GM12872 (cell line): ENCODE measurements at regions not wholly inside any gene's neighbourhood (a gene's known extent, or its start where the extent isn't known, plus 50 kb on each side); places are given as distances from the start of the nearest gene placed in this dataset.

ENCODE experiments used
- TF ChIP-seq, protein P1 (sequence below): IDR thresholded peaks from 3 replicates; pipeline ENCODE4 v1.5.1; 2011; ENCODE audit warnings: low read depth, mild to moderate bottlenecking, low read length, moderate library complexity; ENCODE audit not compliant: insufficient read depth

DNA sequence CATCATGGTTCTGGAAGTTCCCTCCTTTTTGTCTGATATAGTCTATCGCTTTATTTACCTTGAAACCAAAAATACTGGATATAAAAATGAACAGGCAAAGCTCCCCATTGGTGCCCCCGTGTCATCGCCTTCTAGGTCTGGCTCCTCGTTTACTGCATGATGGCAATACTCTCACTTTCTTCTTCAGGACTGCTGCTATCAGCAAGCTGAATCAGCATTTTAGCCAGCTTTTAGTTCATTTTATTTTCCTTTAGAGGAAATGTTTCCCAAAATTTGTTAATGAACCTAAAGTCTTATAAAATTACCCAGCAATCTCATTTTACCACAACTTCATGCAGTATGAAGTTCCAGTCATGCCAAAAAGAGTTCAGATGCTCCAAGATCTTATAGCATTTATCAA, 80.5 kb downstream of the ZIC3 start:
- TF ChIP-seq, protein P1, sequence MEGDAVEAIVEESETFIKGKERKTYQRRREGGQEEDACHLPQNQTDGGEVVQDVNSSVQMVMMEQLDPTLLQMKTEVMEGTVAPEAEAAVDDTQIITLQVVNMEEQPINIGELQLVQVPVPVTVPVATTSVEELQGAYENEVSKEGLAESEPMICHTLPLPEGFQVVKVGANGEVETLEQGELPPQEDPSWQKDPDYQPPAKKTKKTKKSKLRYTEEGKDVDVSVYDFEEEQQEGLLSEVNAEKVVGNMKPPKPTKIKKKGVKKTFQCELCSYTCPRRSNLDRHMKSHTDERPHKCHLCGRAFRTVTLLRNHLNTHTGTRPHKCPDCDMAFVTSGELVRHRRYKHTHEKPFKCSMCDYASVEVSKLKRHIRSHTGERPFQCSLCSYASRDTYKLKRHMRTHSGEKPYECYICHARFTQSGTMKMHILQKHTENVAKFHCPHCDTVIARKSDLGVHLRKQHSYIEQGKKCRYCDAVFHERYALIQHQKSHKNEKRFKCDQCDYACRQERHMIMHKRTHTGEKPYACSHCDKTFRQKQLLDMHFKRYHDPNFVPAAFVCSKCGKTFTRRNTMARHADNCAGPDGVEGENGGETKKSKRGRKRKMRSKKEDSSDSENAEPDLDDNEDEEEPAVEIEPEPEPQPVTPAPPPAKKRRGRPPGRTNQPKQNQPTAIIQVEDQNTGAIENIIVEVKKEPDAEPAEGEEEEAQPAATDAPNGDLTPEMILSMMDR, result no peak

DNA sequence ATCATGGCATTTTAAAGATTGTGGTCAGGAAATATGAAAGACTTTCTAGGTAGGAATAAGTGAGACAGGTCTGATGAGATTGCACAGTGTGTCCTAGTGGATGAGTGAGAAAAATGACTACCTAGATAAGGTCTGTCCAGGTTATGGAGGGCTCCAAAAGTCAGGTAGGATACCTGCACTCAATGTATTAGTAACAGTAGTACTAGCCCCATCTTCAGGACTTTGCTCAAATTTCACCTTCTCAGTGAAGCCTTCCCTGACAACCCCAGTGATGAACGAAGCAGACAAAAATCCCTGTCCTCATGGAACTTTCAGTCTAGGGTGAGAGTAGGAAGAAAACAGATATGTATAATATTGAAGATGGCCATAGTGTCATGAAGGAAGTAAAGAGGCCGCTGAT, 85.7 kb downstream of the ZIC3 start:
- TF ChIP-seq, protein P1, result no peak

- TF ChIP-seq, protein P1, result no peak
Observed at GRCh38 chrX:137652086-137652485, 86.2 kb downstream of the ZIC3 start.

DNA sequence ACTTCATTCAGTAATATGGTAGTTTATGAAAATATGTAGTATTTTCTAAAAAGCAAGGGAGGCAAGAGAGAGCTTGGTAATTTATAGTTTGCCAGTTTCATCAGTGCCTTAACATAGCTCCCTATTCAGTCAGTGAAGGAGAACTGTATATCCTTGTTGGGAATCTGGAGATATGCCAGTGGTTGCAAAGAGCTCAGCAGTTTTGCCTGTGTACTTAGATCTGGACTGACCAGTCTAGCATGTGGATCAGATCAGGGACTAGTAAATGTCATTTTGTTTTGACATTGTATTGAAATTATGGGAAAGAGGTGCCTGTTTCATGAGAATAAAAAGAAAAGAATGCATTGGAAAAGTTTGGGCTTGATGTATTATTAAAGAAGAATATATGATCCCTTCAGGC, 88.6 kb downstream of the ZIC3 start:
- TF ChIP-seq, protein P1, result no peak

GRCh38 chrX:137667776-137668175, 101.8 kb downstream of the ZIC3 start:
- TF ChIP-seq, protein P1, result no peak

DNA sequence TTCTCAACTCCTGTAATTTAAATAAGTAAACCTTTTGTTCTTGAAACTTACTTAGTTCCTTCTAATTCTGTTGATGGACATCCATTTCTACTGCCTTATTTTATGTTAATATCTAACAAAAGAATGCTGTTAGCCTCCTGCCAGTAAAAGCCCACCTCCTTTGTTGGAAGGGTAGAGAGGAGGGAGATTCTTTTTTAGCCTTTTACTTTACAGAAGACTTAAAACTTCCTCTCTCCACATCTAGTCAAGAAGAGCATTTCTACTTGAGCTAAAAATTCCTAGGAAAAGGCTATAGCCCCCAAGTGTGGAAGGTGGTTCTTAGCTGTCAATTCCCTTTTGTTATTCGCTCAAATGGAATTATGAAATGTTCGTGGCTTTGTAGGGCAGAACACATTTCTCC, 118.7 kb downstream of the ZIC3 start:
- TF ChIP-seq, protein P1, result no peak

- TF ChIP-seq, protein P1, result no peak
Observed at GRCh38 chrX:137695417-137695816, 129.5 kb downstream of the ZIC3 start.

- TF ChIP-seq, protein P1, result no peak
Observed at GRCh38 chrX:137707348-137707747, 141.4 kb downstream of the ZIC3 start.
